Keratinocyte (primary cell): ENCODE measurements at regions not wholly inside any gene's neighbourhood (a gene's known extent, or its start where the extent isn't known, plus 50 kb on each side); places are given as distances from the start of the nearest gene placed in this dataset.

Experiments used
- DNase-seq: peaks from one replicate; pipeline ENCODE4 v3.0.0-alpha.2; 2011; ENCODE audit warnings: low read depth, missing footprints, low spot score
- FAIRE-seq: peaks from 2 replicates; lab custom pipeline; 2011; peaks lifted over from hg19 to GRCh38; lab: Jason Lieb, UNC
- H2AFZ ChIP-seq: 2 replicates; pipeline ENCODE4 v1.6.0; 2012; ENCODE audit warnings: low read length, control low read depth, inconsistent platforms; ENCODE audit not compliant: control insufficient read depth
- H3K27ac ChIP-seq: 2 replicates; pipeline ENCODE4 v1.5.1; 2011; ENCODE audit warnings: low read length; ENCODE audit not compliant: control insufficient read depth, insufficient read depth
- H3K27me3 ChIP-seq: 3 replicates; pipeline ENCODE4 v1.6.0; 2011; ENCODE audit warnings: low read length; ENCODE audit not compliant: control insufficient read depth, insufficient read depth; ENCODE audit errors: extremely low read depth
- H3K36me3 ChIP-seq, 2 experiments: 2 replicates in 1 of 2; 3 replicates in 1 of 2; pipeline ENCODE4 v1.5.1; 2011; ENCODE audit warnings: low read length in 2 of 2, mild to moderate bottlenecking in 1 of 2; ENCODE audit not compliant: control insufficient read depth in 2 of 2, insufficient read depth in 2 of 2; ENCODE audit errors: extremely low read depth in 1 of 2
- H3K4me1 ChIP-seq: 3 replicates; pipeline ENCODE4 v1.5.1; 2011; ENCODE audit warnings: low read length; ENCODE audit not compliant: control insufficient read depth, insufficient read depth; ENCODE audit errors: extremely low read depth
- H3K4me2 ChIP-seq: 3 replicates; pipeline ENCODE4 v1.6.0; 2011; ENCODE audit warnings: low read depth, low read length; ENCODE audit not compliant: control insufficient read depth, insufficient read depth; ENCODE audit errors: extremely low read depth
- H3K4me3 ChIP-seq, 3 experiments: fragments of 200-600 bp in 1 of 3; sonication (generic) in 1 of 3; 2 replicates in 2 of 3; 3 replicates in 1 of 3; pipeline ENCODE4 v1.5.1; 2011 to 2016; ENCODE audit warnings: low read length in 3 of 3, mild to moderate bottlenecking in 3 of 3, control low read depth in 2 of 3, inconsistent platforms in 1 of 3, low read depth in 1 of 3, mixed read lengths in 1 of 3, mixed run types in 1 of 3, moderate library complexity in 1 of 3; ENCODE audit not compliant: control insufficient read depth in 2 of 3, insufficient read depth in 2 of 3; ENCODE audit errors: extremely low read depth in 1 of 3
- H3K79me2 ChIP-seq: 2 replicates; pipeline ENCODE4 v1.6.0; 2012; ENCODE audit warnings: low read length; ENCODE audit not compliant: control insufficient read depth, insufficient read depth
- H3K9ac ChIP-seq: 3 replicates; pipeline ENCODE4 v1.6.0; 2011; ENCODE audit warnings: low read length; ENCODE audit not compliant: control insufficient read depth, insufficient read depth; ENCODE audit errors: extremely low read depth
- H3K9me1 ChIP-seq: 3 replicates; pipeline ENCODE4 v1.6.0; 2011; ENCODE audit warnings: low read length; ENCODE audit not compliant: control insufficient read depth, insufficient read depth; ENCODE audit errors: extremely low read depth
- H3K9me3 ChIP-seq: 2 replicates; pipeline ENCODE4 v1.5.1; 2012; ENCODE audit warnings: low read depth, low read length; ENCODE audit not compliant: control insufficient read depth
- H4K20me1 ChIP-seq: 3 replicates; pipeline ENCODE4 v1.6.0; 2011; ENCODE audit warnings: low read length; ENCODE audit not compliant: control insufficient read depth, insufficient read depth; ENCODE audit errors: extremely low read depth
- EZH2 ChIP-seq: IDR thresholded peaks from one replicate; pipeline ENCODE4 v1.6.1; 2012; ENCODE audit warnings: inconsistent platforms, mild to moderate bottlenecking, low read length, moderate library complexity
- dilution Hi-C: fragments of 300-500 bp; cut with MboI; formaldehyde crosslinking; loops from one replicate; pipeline ENCODE4 v1.7.0; 2020; ENCODE audit warnings: low sequenced_read_pairs; ENCODE audit not compliant: extremely low pct_ligation_motif_present
- TF ChIP-seq, protein P1 (sequence below), 3 experiments: IDR thresholded peaks in 1 of 3; conservative IDR thresholded peaks in 1 of 3; optimal IDR thresholded peaks in 1 of 3; 2 replicates in 2 of 3; 3 replicates in 1 of 3; pipeline versions ENCODE3 to v1.5.1; 2011; ENCODE audit warnings: low read length in 3 of 3, mild to moderate bottlenecking in 3 of 3, moderate library complexity in 2 of 3, control low read depth in 1 of 3, inconsistent platforms in 1 of 3; ENCODE audit not compliant: insufficient read depth in 2 of 3; ENCODE audit errors: extremely low read depth in 1 of 3

DNA sequence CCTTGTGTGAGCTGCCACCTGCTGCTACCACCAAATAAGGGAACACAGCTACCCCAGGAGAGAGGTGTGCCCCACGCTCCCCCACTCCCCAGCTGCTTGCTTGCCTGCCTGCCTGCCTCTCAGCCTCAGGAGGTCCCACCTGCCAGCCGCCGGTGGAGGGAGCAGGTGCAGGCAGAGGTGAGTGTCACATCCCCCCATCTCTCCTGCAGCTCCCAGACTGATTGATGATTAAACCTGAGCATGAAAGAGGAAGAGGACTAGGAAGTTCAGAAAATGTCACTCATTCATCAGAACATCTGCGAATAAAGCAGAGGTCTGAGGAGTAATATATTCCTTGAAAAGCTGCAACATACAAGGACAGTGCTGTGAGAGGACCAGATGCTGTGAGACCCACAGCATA is 58.6 kb upstream of the HIVEP3 start:
- Histone ChIP-seq H2AFZ (no peak overlapping the region), H4K20me1 (no peaks in the 10 kb centered on the region), H3K9me3 (no peaks in the 10 kb centered on the region), H3K4me1 (no peaks in the 10 kb centered on the region), H3K36me3 (no peaks in the 10 kb centered on the region), H3K27ac (no peak overlapping the region), H3K27me3 (peaks cover 3% of the 10 kb centered on the region), H3K79me2 (no peaks in the 10 kb centered on the region), H3K4me2 (no peak overlapping the region), H3K4me3 (no peak overlapping the region), H3K9ac (no peak overlapping the region), H3K9me1 (no peaks in the 10 kb centered on the region)
- DNase-seq (no peak), FAIRE-seq (no peak)
- dilution Hi-C loops = no loop called here
- TF ChIP-seq, protein P1, sequence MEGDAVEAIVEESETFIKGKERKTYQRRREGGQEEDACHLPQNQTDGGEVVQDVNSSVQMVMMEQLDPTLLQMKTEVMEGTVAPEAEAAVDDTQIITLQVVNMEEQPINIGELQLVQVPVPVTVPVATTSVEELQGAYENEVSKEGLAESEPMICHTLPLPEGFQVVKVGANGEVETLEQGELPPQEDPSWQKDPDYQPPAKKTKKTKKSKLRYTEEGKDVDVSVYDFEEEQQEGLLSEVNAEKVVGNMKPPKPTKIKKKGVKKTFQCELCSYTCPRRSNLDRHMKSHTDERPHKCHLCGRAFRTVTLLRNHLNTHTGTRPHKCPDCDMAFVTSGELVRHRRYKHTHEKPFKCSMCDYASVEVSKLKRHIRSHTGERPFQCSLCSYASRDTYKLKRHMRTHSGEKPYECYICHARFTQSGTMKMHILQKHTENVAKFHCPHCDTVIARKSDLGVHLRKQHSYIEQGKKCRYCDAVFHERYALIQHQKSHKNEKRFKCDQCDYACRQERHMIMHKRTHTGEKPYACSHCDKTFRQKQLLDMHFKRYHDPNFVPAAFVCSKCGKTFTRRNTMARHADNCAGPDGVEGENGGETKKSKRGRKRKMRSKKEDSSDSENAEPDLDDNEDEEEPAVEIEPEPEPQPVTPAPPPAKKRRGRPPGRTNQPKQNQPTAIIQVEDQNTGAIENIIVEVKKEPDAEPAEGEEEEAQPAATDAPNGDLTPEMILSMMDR (optimal IDR thresholded peaks at IDR 0.05 in 1 of 3, IDR thresholded peaks at IDR 0.05 in 1 of 3, conservative IDR thresholded peaks at IDR 0.05 in 1 of 3; ENCODE audit: extremely low read depth in 1 of 3, insufficient read depth in 2 of 3, low read length in 3 of 3) = no peak
- no peak for TF ChIP-seq EZH2

DNA sequence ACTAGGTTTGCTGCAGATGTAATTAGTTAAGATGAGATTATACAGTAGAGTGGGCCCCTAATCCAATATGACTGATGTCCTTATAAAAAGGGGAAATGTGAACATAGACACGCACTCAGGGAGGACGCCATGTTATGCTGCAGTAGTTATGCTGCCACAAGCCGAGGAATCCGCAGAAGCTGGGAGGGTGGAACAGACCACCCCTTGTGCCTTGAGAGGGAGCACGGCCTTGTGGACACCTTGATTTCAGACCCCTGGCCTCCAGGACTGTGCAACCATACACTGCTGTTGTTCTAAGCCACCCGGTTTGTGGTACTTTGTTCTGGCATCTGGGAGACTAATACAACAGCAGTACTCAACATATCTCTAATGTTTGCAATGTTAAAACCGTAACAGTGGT is 57.9 kb upstream of the HIVEP3 start:
- Histone ChIP-seq H3K27ac (no peak overlapping the region), H3K4me1 (no peaks in the 10 kb centered on the region), H3K9me3 (no peaks in the 10 kb centered on the region), H3K9me1 (no peaks in the 10 kb centered on the region), H3K36me3 (no peaks in the 10 kb centered on the region), H3K27me3 (peaks cover 3% of the 10 kb centered on the region), H4K20me1 (no peaks in the 10 kb centered on the region), H3K4me2 (no peak overlapping the region), H3K4me3 (no peak overlapping the region), H2AFZ (no peak overlapping the region), H3K9ac (no peak overlapping the region), H3K79me2 (no peaks in the 10 kb centered on the region)
- DNase-seq (no peak), FAIRE-seq (no peak)
- TF ChIP-seq EZH2 = no peak
- TF ChIP-seq, protein P1 (optimal IDR thresholded peaks at IDR 0.05 in 1 of 3, IDR thresholded peaks at IDR 0.05 in 1 of 3, conservative IDR thresholded peaks at IDR 0.05 in 1 of 3; ENCODE audit: extremely low read depth in 1 of 3, insufficient read depth in 2 of 3, low read length in 3 of 3) = no peak
- dilution Hi-C loops = no loop called here
